SK-N-SH treated with all-trans-retinoic acid at 6 μM for 48 hours (cell line): ENCODE measurements at regions not wholly inside any gene's neighbourhood (a gene's known extent, or its start where the extent isn't known, plus 50 kb on each side); places are given as distances from the start of the nearest gene placed in this dataset.
"Not testable (repeated sequence)": the region's sequence is repeated elsewhere in the genome, so short reads cannot be mapped to it uniquely, and the experiment has no call there.

Experiments used
- ATAC-seq: fragments of 200-7000 bp; cut with Tn5 transposase; 3 replicates; pipeline ENCODE4 v1.9.1; 2020; ENCODE audit warnings: mild to moderate bottlenecking, moderate library complexity
- ARNTL ChIP-seq: fragments of 450-650 bp; formaldehyde crosslinking; IDR thresholded peaks from 2 replicates; pipeline ENCODE4 v1.5.0; 2020; ENCODE audit warnings: low read depth, mild to moderate bottlenecking, moderate library complexity, borderline replicate concordance
- BACH2 ChIP-seq: fragments of 250-450 bp; sonication (Bioruptor Pico); IDR thresholded peaks from 2 replicates; pipeline ENCODE4 v1.9.0; 2021; ENCODE audit warnings: mild to moderate bottlenecking, borderline replicate concordance
- CREB5 ChIP-seq: fragments of 250-450 bp; sonication (Bioruptor Pico); IDR thresholded peaks from 2 replicates; pipeline ENCODE4 v1.5.1; 2020; ENCODE audit warnings: low read depth, mild to moderate bottlenecking, moderate library complexity
- CSRNP3 ChIP-seq: fragments of 250-450 bp; sonication (Bioruptor Pico); IDR thresholded peaks from 2 replicates; pipeline ENCODE4 v1.5.1; 2021; ENCODE audit warnings: mild to moderate bottlenecking, moderate library complexity
- ESRRG ChIP-seq: fragments of 250-450 bp; sonication (Bioruptor Pico); IDR thresholded peaks from 2 replicates; pipeline ENCODE4 v1.6.1; 2021; ENCODE audit warnings: mild to moderate bottlenecking
- GLIS3 ChIP-seq: fragments of 250-450 bp; sonication (Bioruptor Pico); IDR thresholded peaks from 2 replicates; pipeline ENCODE4 v1.5.0; 2020; ENCODE audit warnings: mild to moderate bottlenecking, moderate library complexity
- ISL1 ChIP-seq: fragments of 250-450 bp; sonication (Bioruptor Pico); IDR thresholded peaks from 2 replicates; pipeline ENCODE4 v2.1.2; 2022; ENCODE audit warnings: mild to moderate bottlenecking, moderate library complexity
- OSR1 ChIP-seq: fragments of 250-450 bp; sonication (Bioruptor Pico); IDR thresholded peaks from 2 replicates; pipeline ENCODE4 v1.8.0; 2022; ENCODE audit warnings: moderate library complexity, mild to moderate bottlenecking, inconsistent platforms
- PATZ1 ChIP-seq: fragments of 250-450 bp; sonication (Bioruptor Pico); IDR thresholded peaks from 2 replicates; pipeline ENCODE4 v1.8.0; 2020; ENCODE audit warnings: mild to moderate bottlenecking, moderate library complexity, borderline replicate concordance
- POU6F1 ChIP-seq: fragments of 250-450 bp; sonication (Bioruptor Pico); IDR thresholded peaks from 2 replicates; pipeline ENCODE4 v1.8.0; 2021; ENCODE audit warnings: low read depth, mild to moderate bottlenecking, moderate library complexity, borderline replicate concordance
- PPARA ChIP-seq: fragments of 250-450 bp; sonication (Bioruptor Pico); IDR thresholded peaks from 2 replicates; pipeline ENCODE4 v1.5.0; 2020; ENCODE audit warnings: mild to moderate bottlenecking, borderline replicate concordance
- RARB ChIP-seq: fragments of 250-450 bp; sonication (Bioruptor Pico); IDR thresholded peaks from 2 replicates; pipeline ENCODE4 v1.8.0; 2021; ENCODE audit warnings: mild to moderate bottlenecking, moderate library complexity
- SNAI2 ChIP-seq: fragments of 250-450 bp; sonication (Bioruptor Pico); IDR thresholded peaks from 2 replicates; pipeline ENCODE4 v1.5.0; 2020; ENCODE audit warnings: mild to moderate bottlenecking, moderate library complexity
- TCF4 ChIP-seq: fragments of 250-450 bp; sonication (Bioruptor Pico); IDR thresholded peaks from 2 replicates; pipeline ENCODE4 v1.8.0; 2021; ENCODE audit warnings: mild to moderate bottlenecking, moderate library complexity, borderline replicate concordance
- TOX ChIP-seq: fragments of 250-450 bp; sonication (Bioruptor Pico); IDR thresholded peaks from 2 replicates; pipeline ENCODE4 v1.8.0; 2021; ENCODE audit warnings: mild to moderate bottlenecking, moderate library complexity, borderline replicate concordance
- TSHZ2 ChIP-seq: fragments of 250-450 bp; sonication (Bioruptor Pico); IDR thresholded peaks from 2 replicates; pipeline ENCODE4 v1.5.0; 2020; ENCODE audit warnings: mild to moderate bottlenecking, moderate library complexity
- ZC3H10 ChIP-seq: fragments of 250-450 bp; sonication (Bioruptor Pico); IDR thresholded peaks from 2 replicates; pipeline ENCODE4 v1.5.1; 2021; ENCODE audit warnings: mild to moderate bottlenecking, moderate library complexity
- ZNF565 ChIP-seq: fragments of 450-650 bp; formaldehyde crosslinking; conservative IDR thresholded peaks from 2 replicates; pipeline ENCODE4 v1.5.0; 2020; ENCODE audit warnings: low read depth, mild to moderate bottlenecking, moderate library complexity
- ZNF8 ChIP-seq: fragments of 450-650 bp; formaldehyde crosslinking; IDR thresholded peaks from 2 replicates; pipeline ENCODE4 v1.5.0; 2020; ENCODE audit warnings: mild to moderate bottlenecking, moderate library complexity

- not testable (repeated sequence) for ATAC-seq
Observed at GRCh38 chrX:99988532-99988931, 421.5 kb downstream of the PCDH19 start.

GRCh38 chrX:99973572-99974226 is 436.4 kb downstream of the PCDH19 start:
- no peak for ATAC-seq

GRCh38 chrX:99939883-99940232 is 470.2 kb downstream of the PCDH19 start:
- TF ChIP-seq TCF4 (no peak), BACH2 (CRISPR knock-in tag) (no peak), ZNF565 (CRISPR knock-in tag) (no peak), OSR1 (CRISPR knock-in tag) (no peak), TOX (no peak), POU6F1 (no peak), ZNF8 (CRISPR knock-in tag) (no peak), CREB5 (CRISPR knock-in tag) (no peak), ZC3H10 (CRISPR knock-in tag) (no peak), SNAI2 (CRISPR knock-in tag) (no peak), ESRRG (CRISPR knock-in tag) (no peak), GLIS3 (CRISPR knock-in tag) (no peak), PATZ1 (CRISPR knock-in tag) (no peak)
- no peak for ATAC-seq

More at GRCh38 chrX:99973572-99974226, 436.4 kb downstream of the PCDH19 start:
- TF ChIP-seq ARNTL (CRISPR knock-in tag) (no peak), ISL1 (no peak), PPARA (CRISPR knock-in tag) (no peak), CSRNP3 (CRISPR knock-in tag) (no peak), PATZ1 (CRISPR knock-in tag) (no peak), ZC3H10 (CRISPR knock-in tag) (no peak), TCF4 (no peak), TOX (no peak), ESRRG (CRISPR knock-in tag) (no peak), ZNF565 (CRISPR knock-in tag) (no peak)

GRCh38 chrX:99939206-99939882 is 470.7 kb downstream of the PCDH19 start:
- ATAC-seq, result not testable (repeated sequence)

GRCh38 chrX:99938464-99938863 is 471.6 kb downstream of the PCDH19 start:
- TF ChIP-seq ZNF8 (CRISPR knock-in tag) (no peak), POU6F1 (no peak), ZC3H10 (CRISPR knock-in tag) (no peak), RARB (CRISPR knock-in tag) (no peak), TSHZ2 (no peak), BACH2 (CRISPR knock-in tag) (no peak), ARNTL (CRISPR knock-in tag) (no peak), ESRRG (CRISPR knock-in tag) (no peak), PPARA (CRISPR knock-in tag) (no peak)
- ATAC-seq, result no peak
